Stimulated activated CD4-positive, alpha-beta T cell treated with anti-CD3 and anti-CD28 coated beads, TNF-alpha, amount 100 ng/mL, for 1 hour (primary cell): ENCODE measurements at regions not wholly inside any gene's neighbourhood (a gene's known extent, or its start where the extent isn't known, plus 50 kb on each side); places are given as distances from the start of the nearest gene placed in this dataset.
A peak's percentile ranks its signal among the peaks of the same experiment; 100 is the strongest.
"Not testable (repeated sequence)": the region's sequence is repeated elsewhere in the genome, so short reads cannot be mapped to it uniquely, and the experiment has no call there.

ENCODE experiments used
- DNase-seq, 3 donors: peaks; one replicate each; pipeline ENCODE4 v3.0.0-alpha.2; 2020; ENCODE audit warnings: low read depth in 3 of 3, low spot score in 1 of 3

DNA sequence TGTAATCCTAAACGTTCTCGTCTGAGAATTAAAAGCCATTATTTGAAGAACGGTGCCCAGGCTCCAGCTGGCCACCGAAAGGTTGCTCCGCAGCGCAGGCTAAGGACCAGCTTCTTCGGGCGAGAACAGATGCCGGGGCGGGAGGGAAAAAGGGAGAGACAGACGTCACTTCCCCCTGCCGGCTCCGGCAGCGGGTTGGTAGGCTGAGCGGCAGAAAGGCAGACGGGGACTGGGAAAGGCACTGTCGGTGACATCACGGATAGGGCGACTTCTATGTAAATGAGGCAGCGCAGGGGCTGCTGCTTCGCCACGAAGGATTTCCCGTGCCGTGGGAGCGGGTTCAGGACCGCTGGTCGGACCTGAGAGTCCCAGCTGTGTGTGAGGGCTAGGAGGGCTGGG lies 147.5 kb upstream of the NOTCH2NLA start:
- DNase-seq: peak; percentile 57 to 65 (median 61)

DNA sequence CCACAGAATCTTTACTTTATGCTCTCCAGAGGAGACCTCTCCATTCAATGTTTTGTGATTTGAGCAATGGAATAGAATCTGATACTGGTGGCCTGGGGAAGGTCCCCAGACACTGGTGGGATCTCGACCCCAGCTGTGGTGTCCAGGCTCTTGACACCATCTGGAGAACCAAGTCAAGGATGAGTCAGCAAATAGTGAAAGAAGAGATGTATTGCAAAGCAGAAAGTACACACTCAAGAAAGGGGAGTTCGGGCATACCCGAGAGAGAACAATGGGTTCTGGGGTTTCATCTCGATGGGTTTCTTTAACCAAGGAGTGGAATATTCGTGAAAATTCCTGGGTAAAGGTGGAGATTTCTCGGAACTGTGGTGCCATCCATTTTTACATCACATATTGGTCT lies 146.3 kb upstream of the NOTCH2NLA start:
- not testable (repeated sequence) for DNase-seq

GRCh38 chr1:146369940-146370339 lies 141.1 kb upstream of the NOTCH2NLA start:
- peak in 1 of 3 donors; percentile 29 for DNase-seq

GRCh38 chr1:146355373-146355772 lies 126.6 kb upstream of the NOTCH2NLA start:
- DNase-seq: not testable (repeated sequence)

DNA sequence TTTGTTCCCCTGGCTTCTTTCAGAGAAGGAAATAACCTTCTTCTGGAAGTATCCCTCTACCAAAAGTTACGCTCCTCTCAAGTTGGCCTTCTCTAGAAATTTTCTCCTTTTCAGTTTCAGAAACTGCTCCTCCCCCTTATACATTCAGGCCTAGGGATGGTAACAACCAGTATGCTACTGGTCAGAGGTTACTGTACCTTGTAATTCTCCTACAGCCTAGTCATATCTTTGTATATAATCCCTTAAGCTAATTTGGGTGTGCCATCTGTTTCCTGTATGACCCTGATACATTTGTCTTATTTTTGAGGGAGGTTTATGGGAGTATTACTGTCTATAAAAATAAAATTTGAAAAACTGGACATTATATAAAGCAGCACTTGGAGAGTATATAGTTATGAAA lies 98.0 kb upstream of the NOTCH2NLA start:
- not testable (repeated sequence) for DNase-seq

- not testable (repeated sequence) for DNase-seq
Observed at GRCh38 chr1:146324463-146324862, 95.6 kb upstream of the NOTCH2NLA start.

DNA sequence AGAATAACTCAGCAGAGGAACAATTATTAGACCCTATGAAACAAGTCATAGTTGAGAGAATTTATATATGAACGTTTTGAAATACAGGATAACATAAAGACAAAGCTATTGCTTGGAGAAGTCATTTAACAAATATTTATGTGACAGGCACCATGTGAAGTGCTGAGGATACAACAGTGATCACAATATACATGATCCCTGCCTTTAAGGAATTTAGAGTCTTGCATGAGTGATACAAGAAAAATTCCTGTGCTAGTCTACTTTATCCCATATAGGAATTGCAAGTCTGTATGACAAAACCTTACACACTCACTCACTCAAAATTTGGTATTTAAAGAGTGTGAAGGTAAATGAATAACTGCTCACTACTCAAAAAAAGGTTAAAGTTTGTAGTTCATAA lies 94.5 kb upstream of the NOTCH2NLA start:
- not testable (repeated sequence) for DNase-seq

DNA sequence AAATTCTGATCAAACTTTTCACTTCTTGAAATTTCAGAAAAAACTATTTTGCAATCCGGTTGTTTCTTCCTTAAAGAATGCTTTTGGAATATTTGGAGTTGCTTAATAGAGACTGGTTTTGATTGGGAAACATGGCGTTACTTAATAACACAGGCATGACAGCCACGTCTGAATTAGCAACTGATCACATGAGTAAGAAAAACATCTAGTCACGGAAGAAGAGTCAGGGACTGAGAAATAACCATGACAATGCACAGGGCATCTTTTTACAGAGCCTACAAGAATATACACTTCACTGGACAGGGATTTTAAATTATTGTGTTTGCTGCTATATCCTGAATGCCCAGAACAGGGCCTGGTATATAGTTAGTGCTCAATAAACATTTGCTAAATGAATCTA lies 94.1 kb upstream of the NOTCH2NLA start:
- DNase-seq: not testable (repeated sequence)

DNA sequence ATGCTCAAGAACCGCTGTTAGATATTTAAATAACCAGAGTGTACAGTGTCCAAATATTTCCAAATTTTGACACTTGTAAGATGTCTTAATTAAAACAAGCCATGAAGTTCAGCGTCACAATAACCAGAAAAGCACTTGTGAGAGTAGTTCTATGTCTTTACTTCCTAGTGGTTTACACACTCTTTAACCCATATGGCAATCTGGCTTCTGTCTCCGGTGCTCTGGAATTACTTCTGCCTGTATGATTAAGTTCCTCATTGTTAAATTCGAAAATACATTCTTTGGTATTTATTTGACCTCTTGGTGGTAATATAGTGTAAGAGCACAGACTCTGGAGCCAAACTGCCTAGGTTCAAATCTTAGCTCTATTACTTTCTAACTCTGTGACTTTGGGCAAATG lies 89.9 kb upstream of the NOTCH2NLA start:
- not testable (repeated sequence) for DNase-seq

- DNase-seq: not testable (repeated sequence)
Observed at GRCh38 chr1:146317785-146318184, 89.0 kb upstream of the NOTCH2NLA start.

DNA sequence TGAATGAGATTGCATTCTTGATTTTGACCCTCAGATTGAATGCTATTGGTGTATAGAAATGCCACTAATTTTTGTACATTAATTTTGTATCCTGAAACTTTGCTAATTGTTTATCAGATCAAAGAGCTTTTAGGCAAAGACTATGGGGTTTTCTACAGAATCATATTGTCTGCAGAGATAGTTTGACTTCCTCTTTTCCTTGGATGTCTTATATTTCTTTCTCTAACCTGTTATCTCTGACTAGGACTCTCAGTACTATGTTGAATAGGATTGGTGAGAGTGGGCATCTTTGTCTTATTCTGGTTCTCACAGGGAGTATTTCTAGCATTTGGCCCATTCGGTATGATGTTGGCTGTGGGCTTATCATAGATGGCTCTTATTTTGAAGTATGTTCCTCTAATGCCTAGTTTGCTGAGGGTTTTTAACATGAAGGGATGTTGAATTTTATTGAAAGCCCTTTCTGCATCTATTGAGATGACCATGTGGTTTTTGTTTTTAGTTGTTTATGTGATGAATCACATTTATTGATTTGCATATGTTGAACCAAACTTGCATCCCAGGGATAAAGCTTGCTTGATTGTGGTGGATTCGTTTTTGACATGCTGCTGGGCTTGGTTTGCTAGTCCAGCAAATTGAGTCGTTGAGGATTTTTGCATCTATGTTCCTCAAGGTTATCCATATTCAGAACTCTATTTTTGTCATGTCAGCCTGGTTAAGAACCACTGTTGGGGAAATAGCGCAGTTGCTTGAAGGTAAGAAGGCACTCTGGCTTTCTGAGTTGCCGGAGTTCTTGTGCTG lies 85.8 kb upstream of the NOTCH2NLA start:
- not testable (repeated sequence) for DNase-seq

GRCh38 chr1:146310579-146310978 lies 81.8 kb upstream of the NOTCH2NLA start:
- not testable (repeated sequence) for DNase-seq

- DNase-seq: not testable (repeated sequence)
Observed at GRCh38 chr1:146309427-146309826, 80.6 kb upstream of the NOTCH2NLA start.

GRCh38 chr1:146308892-146309291 lies 80.1 kb upstream of the NOTCH2NLA start:
- DNase-seq: not testable (repeated sequence)

- not testable (repeated sequence) for DNase-seq
Observed at GRCh38 chr1:146308152-146308551, 79.3 kb upstream of the NOTCH2NLA start.

DNA sequence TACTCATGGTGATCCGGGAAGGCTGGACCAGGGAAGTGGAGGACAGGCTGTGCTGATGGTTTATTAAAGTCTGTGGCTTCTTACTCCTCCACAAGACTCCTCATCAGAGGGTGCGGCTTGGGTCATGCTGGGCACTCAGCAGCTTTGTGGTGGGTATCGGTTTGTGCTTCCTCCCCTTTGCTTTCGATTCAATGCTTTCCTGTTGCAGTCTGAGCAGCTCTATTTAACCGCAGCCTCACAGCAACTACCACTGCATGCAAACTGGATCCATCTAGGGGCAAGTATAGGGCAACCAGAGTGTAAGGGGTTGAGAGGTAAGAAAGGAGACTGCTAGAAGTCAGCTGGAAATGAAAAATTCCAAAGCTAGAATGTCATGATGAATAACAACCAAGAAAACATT lies 78.8 kb upstream of the NOTCH2NLA start:
- DNase-seq: not testable (repeated sequence)

GRCh38 chr1:146306651-146307050 lies 77.8 kb upstream of the NOTCH2NLA start:
- DNase-seq: not testable (repeated sequence)

DNA sequence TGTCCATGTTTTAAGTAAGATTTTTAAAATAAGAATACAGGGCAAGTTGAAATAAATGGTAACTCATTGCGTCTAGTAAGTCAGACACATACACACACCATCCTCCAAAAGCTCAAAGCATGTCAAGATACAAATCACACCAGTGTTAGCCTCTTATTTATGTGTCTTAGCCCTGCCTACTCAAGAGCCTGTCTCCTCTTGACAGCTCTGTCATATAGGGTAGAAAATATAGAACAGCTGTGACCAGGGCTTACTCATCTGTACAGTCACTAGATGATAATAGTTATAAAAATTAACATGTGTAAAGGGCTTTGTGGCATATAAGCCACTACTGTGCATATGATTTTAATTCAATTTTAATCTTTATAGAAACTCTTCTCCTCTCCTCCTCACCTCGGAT lies 76.6 kb upstream of the NOTCH2NLA start:
- DNase-seq: not testable (repeated sequence)

- not testable (repeated sequence) for DNase-seq
Observed at GRCh38 chr1:146298575-146298897, 69.7 kb upstream of the NOTCH2NLA start.

DNA sequence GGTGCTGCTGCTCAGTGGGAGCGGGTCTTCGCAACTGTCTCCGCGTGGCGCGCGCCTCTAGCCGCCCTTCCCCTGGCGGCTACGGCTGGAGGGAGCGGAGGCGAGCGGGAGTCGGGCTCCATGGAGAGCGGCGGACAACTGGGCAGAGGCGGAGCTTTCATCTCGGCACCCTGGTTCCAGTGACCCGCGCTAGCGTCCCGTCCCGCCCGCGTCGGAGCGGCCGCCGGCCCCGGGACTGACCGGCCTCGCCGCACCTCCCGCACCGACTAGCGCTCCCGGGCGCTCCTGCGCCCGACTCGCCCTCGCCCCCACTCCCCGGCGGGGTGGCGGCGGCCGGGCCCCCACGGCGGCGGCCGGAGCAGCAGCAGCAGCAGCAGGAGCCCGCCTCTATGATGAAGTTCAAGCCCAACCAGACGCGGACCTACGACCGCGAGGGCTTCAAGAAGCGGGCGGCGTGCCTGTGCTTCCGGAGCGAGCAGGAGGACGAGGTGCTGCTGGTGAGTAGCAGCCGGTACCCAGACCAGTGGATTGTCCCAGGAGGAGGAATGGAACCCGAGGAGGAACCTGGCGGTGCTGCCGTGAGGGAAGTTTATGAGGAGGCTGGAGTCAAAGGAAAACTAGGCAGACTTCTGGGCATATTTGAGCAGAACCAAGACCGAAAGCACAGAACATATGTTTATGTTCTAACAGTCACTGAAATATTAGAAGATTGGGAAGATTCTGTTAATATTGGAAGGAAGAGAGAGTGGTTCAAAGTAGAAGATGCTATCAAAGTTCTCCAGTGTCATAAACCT lies 69.2 kb upstream of the NOTCH2NLA start:
- DNase-seq: not testable (repeated sequence)

DNA sequence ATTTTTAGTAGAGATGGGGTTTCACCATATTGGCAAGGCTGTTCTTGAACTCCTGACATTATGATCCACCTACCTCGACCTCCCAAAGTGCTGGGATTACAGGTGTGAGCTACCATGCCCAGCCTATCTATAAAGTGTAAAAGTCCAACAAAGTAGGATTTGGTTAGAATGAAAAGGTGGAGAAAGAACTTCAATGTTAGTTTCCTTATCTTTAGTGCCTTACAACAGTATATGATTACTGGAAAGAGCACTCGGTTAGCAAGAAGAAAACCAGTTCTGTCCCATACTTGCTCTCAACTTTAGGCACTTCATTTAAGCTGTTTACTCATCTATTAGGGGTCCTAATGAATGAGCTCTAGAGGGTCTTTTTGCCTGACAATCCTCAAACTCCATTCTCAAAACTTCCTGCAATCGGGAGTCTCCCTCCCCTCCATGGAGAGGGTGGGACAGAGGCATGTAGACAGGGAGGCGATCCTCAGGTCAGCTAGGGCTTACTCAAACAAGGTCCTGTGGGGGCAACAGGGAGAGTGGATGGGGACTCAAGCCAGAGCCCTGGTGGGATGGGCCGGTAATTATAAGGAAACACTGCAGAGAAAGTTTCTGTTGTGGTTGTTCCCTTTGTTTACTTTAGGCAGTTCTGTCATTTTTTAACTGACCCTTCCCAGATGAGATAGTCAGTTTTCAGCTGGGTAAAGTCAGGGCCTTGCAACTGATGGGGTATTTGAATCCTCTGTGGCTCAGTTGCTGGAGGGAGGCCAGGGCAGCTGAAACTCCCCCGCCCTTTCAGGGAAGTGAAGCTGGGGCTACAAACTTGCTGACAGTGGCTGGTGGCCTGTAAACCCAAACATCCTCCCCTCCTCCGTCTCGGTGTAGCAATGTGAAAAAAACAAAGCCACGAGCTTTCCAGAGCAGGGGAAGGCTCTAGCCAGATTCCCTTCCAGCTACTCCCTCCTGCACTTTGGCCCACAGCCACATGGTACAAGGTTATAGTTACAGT lies 64.4 kb upstream of the NOTCH2NLA start:
- not testable (repeated sequence) for DNase-seq
